ENCODE measurements at regions not wholly inside any gene's neighbourhood (a gene's known extent, or its start where the extent isn't known, plus 50 kb on each side); places are given as distances from the start of the nearest gene placed in this dataset.
"Not testable (repeated sequence)": the region's sequence is repeated elsewhere in the genome, so short reads cannot be mapped to it uniquely, and the experiment has no call there.

- Mint-ChIP-seq H3K4me1 (no peaks in the 10 kb centered on the region), H3K4me3 (no peak overlapping the region), H3K36me3 (no peaks in the 10 kb centered on the region), H3K27me3 (peaks cover 11 to 30% of the 10 kb centered on the region in 2 donors), H3K9me3 (peaks cover 2 to 16% (median 14%) of the 10 kb centered on the region in 8 donors), H3K27ac (no peak overlapping the region)
- Histone ChIP-seq H3K4me1 (ENCODE audit: insufficient read depth, low read length) (no peaks in the 10 kb centered on the region), H3K36me3 (ENCODE audit: insufficient read depth, low read length) (no peaks in the 10 kb centered on the region), H3K9me3 (ENCODE audit: control insufficient read depth in 1 of 2, low read length in 2 of 2) (no peaks in the 10 kb centered on the region), H3K4me3 (ENCODE audit: low read length in 2 of 2) (no peak overlapping the region), H3K27ac (ENCODE audit: low read depth, low read length) (no peak overlapping the region), H3K27me3 (ENCODE audit: insufficient read depth, low read length) (no peaks in the 10 kb centered on the region)
- intact Hi-C loops (cut with micrococcal nuclease): no loop called here
- no peak for DNase-seq
- CTCF ChIA-PET (ENCODE audit: partially characterized antibody): no interaction called here
- POLR2A ChIA-PET (ENCODE audit: partially characterized antibody): no interaction called here
These were observed 50.5 kb upstream of the OTOS start for GRCh38 chr2:240191001-240191400.

DNA sequence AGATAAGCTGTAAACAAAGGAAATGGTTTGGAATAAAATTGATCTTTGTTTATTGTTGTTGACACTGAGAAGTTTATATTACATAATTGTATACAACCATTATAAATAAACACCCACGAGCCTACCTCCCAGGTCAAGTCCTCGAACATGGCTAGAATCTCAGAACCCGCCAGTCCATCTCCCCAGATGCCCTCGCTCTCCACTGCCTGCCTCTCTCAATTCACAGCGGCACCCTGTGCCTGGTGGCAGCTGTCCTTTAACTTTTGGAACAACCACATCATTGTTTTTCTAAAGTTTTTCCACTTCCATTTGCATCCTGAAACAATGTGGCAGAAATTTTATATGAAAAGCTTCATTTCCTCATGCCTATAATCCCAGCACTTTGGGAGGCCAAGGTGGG is 52.2 kb upstream of the OTOS start:
- ChIA-PET CTCF (ENCODE audit: partially characterized antibody) (no interaction called here), POLR2A (ENCODE audit: partially characterized antibody) (no interaction called here)
- Histone ChIP-seq H3K9me3 (ENCODE audit: control insufficient read depth in 1 of 2, low read length in 2 of 2) (no peaks in the 10 kb centered on the region), H3K27me3 (ENCODE audit: insufficient read depth, low read length) (no peaks in the 10 kb centered on the region), H3K4me1 (ENCODE audit: insufficient read depth, low read length) (no peaks in the 10 kb centered on the region), H3K4me3 (ENCODE audit: low read length in 2 of 2) (no peak overlapping the region), H3K27ac (ENCODE audit: low read depth, low read length) (no peak overlapping the region), H3K36me3 (ENCODE audit: insufficient read depth, low read length) (no peaks in the 10 kb centered on the region)
- intact Hi-C loops (cut with micrococcal nuclease): no loop called here
- Mint-ChIP-seq H3K4me3 (no peak overlapping the region), H3K9me3 (peaks cover 2 to 12% (median 6%) of the 10 kb centered on the region in 8 donors), H3K27me3 (peaks cover 11 to 32% of the 10 kb centered on the region in 2 donors), H3K36me3 (no peaks in the 10 kb centered on the region), H3K4me1 (no peaks in the 10 kb centered on the region), H3K27ac (no peak overlapping the region)
- no peak for DNase-seq

GRCh38 chr2:240194341-240194762 is 53.9 kb upstream of the OTOS start:
- H3K4me3 ChIP-seq (ENCODE audit: low read length in 2 of 2); H3K27me3 ChIP-seq (ENCODE audit: insufficient read depth, low read length); POLR2A ChIA-PET (ENCODE audit: partially characterized antibody); H3K27ac ChIP-seq (ENCODE audit: low read depth, low read length); H3K4me1 Mint-ChIP-seq; H3K4me3 Mint-ChIP-seq; intact Hi-C loops (cut with micrococcal nuclease); H3K9me3 Mint-ChIP-seq; H3K4me1 ChIP-seq (ENCODE audit: insufficient read depth, low read length); H3K36me3 Mint-ChIP-seq; H3K9me3 ChIP-seq (ENCODE audit: control insufficient read depth in 1 of 2, low read length in 2 of 2); DNase-seq; CTCF ChIA-PET (ENCODE audit: partially characterized antibody); H3K27ac Mint-ChIP-seq; H3K36me3 ChIP-seq (ENCODE audit: insufficient read depth, low read length): not testable (repeated sequence)
- peaks cover 11 to 30% of the 10 kb centered on the region in 2 donors for H3K27me3 Mint-ChIP-seq

DNA sequence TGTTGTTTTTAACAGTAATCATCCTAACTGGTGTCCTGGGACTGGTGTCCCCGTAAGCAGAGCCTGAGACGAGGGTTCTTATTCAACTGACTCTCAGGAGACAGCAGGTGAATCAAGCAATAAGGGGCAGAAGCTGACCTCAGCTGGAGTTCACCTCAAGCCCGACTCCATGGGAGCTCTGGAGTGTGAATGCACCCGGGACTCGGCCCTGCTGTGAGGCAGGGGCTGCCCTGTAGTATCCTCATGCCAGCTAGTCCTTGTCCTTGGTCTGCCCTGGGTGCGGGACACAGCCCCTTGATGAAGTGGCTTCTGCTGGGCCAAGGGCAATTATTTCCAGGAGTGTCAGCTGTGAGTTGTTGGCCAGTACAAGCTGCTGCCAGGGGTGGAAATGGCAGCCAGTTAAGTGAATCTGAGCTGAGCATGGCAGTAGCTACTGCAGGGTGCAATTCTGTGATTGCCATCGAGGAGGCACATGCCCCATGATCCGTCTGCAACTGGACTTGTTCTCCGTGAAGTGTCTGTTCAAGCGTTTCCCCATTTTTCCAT is 54.9 kb upstream of the OTOS start:
- CTCF ChIA-PET (ENCODE audit: partially characterized antibody): no interaction called here
- no peak for DNase-seq
- Mint-ChIP-seq H3K27ac (no peak overlapping the region), H3K9me3 (peaks cover 0 to 2% (median 0%) of the 10 kb centered on the region in 8 donors), H3K27me3 (peaks cover 13 to 28% of the 10 kb centered on the region in 2 donors), H3K4me3 (no peak overlapping the region), H3K36me3 (no peaks in the 10 kb centered on the region), H3K4me1 (peaks cover 0 to 1% (median 0%) of the 10 kb centered on the region in 4 donors)
- intact Hi-C loops (cut with micrococcal nuclease): no loop called here
- no peak overlapping the region for H3K4me3 ChIP-seq (ENCODE audit: low read length in 2 of 2)
- H3K27ac ChIP-seq (ENCODE audit: low read depth, low read length): no peak overlapping the region
- H3K9me3 ChIP-seq (ENCODE audit: control insufficient read depth in 1 of 2, low read length in 2 of 2): no peaks in the 10 kb centered on the region
- H3K4me1 ChIP-seq (ENCODE audit: insufficient read depth, low read length): no peaks in the 10 kb centered on the region
- POLR2A ChIA-PET (ENCODE audit: partially characterized antibody): no interaction called here
- H3K27me3 ChIP-seq (ENCODE audit: insufficient read depth, low read length): no peaks in the 10 kb centered on the region
- H3K36me3 ChIP-seq (ENCODE audit: insufficient read depth, low read length): no peaks in the 10 kb centered on the region

GRCh38 chr2:240196716-240197461 is 56.4 kb upstream of the OTOS start:
- H3K4me3 Mint-ChIP-seq: no peak overlapping the region
- DNase-seq: no peak

DNA sequence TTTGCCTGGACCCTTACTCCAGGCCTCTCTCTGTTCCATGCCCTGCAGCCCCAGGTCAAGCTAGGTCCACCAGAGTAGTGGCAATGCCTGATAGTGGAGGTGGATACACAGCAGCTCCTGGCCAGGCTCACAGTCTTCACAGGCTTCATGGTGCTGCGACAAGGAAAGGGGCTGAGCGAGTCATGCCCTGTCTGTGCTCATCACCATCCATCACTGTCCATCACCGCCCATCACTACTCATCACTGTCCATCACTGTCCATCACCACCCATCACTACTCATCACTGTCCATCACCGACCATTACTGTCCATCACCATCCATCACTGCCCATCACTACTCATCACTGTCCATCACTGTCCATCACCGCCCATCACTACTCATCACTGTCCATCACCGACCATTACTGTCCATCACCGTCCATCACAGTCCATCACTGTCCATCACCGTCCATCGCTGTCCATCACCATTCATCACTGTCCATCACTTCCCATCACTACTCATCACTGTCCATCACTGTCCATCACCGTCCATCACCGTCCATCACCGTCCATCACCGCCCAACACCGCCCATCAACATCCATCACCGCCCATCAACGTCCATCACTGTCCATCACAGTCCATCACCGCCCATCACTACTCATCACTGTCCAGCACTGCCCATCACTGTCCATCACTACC is 57.1 kb upstream of the OTOS start:
- Histone ChIP-seq H3K27ac (ENCODE audit: low read depth, low read length) (no peak overlapping the region), H3K36me3 (ENCODE audit: insufficient read depth, low read length) (no peaks in the 10 kb centered on the region), H3K4me3 (ENCODE audit: low read length in 2 of 2) (no peak overlapping the region), H3K4me1 (ENCODE audit: insufficient read depth, low read length) (no peaks in the 10 kb centered on the region), H3K27me3 (ENCODE audit: insufficient read depth, low read length) (no peaks in the 10 kb centered on the region), H3K9me3 (ENCODE audit: control insufficient read depth in 1 of 2, low read length in 2 of 2) (no peaks in the 10 kb centered on the region)
- POLR2A ChIA-PET (ENCODE audit: partially characterized antibody): no interaction called here
- H3K4me1 Mint-ChIP-seq: peaks cover 0 to 1% (median 0%) of the 10 kb centered on the region in 4 donors
- H3K27me3 Mint-ChIP-seq: peaks cover 18 to 20% of the 10 kb centered on the region in 2 donors
- intact Hi-C loops (cut with micrococcal nuclease): no loop called here
- DNase-seq: no peak
- H3K4me3 Mint-ChIP-seq: no peak overlapping the region
- no peaks in the 10 kb centered on the region for H3K36me3 Mint-ChIP-seq
- no peak overlapping the region for H3K27ac Mint-ChIP-seq
- peaks cover 0 to 3% (median 0%) of the 10 kb centered on the region in 8 donors for H3K9me3 Mint-ChIP-seq
- CTCF ChIA-PET (ENCODE audit: partially characterized antibody): no interaction called here

More at GRCh38 chr2:240196716-240197461, 56.4 kb upstream of the OTOS start:
- Mint-ChIP-seq H3K27me3 (peaks cover 15 to 28% of the 10 kb centered on the region in 2 donors), H3K27ac (no peak overlapping the region), H3K4me1 (peaks cover 0 to 1% (median 0%) of the 10 kb centered on the region in 4 donors), H3K36me3 (no peaks in the 10 kb centered on the region), H3K9me3 (peaks cover 0 to 3% (median 0%) of the 10 kb centered on the region in 8 donors)
- Histone ChIP-seq H3K36me3 (ENCODE audit: insufficient read depth, low read length) (no peaks in the 10 kb centered on the region), H3K9me3 (ENCODE audit: control insufficient read depth in 1 of 2, low read length in 2 of 2) (no peaks in the 10 kb centered on the region), H3K4me1 (ENCODE audit: insufficient read depth, low read length) (no peaks in the 10 kb centered on the region), H3K27me3 (ENCODE audit: insufficient read depth, low read length) (no peaks in the 10 kb centered on the region), H3K27ac (ENCODE audit: low read depth, low read length) (no peak overlapping the region), H3K4me3 (ENCODE audit: low read length in 2 of 2) (no peak overlapping the region)
- intact Hi-C loops (cut with micrococcal nuclease): no loop called here
- ChIA-PET POLR2A (ENCODE audit: partially characterized antibody) (no interaction called here), CTCF (ENCODE audit: partially characterized antibody) (no interaction called here)

DNA sequence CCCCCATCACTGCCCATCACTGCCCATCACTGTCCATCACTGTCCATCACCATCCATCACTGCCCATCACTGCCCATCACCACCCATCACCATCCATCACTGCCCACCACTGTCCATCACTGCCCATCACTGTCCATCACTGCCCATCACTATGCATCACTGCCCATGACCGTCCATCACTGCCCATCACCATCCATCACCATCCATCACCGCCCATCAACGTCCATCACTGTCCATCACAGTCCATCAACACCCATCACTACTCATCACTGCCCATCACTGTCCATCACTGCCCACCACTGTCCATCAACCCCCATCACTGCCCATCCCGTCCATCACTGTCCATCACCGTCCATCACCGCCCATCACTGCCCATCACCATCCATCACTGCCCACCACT is 57.8 kb upstream of the OTOS start:
- Mint-ChIP-seq H3K27ac (no peak overlapping the region), H3K27me3 (peaks cover 17 to 22% of the 10 kb centered on the region in 2 donors), H3K9me3 (peaks cover 0 to 3% (median 0%) of the 10 kb centered on the region in 8 donors), H3K4me1 (peaks cover 0 to 1% (median 0%) of the 10 kb centered on the region in 4 donors), H3K36me3 (no peaks in the 10 kb centered on the region), H3K4me3 (no peak overlapping the region)
- Histone ChIP-seq H3K36me3 (ENCODE audit: insufficient read depth, low read length) (no peaks in the 10 kb centered on the region), H3K9me3 (ENCODE audit: control insufficient read depth in 1 of 2, low read length in 2 of 2) (no peaks in the 10 kb centered on the region), H3K27ac (ENCODE audit: low read depth, low read length) (no peak overlapping the region), H3K4me1 (ENCODE audit: insufficient read depth, low read length) (no peaks in the 10 kb centered on the region), H3K27me3 (ENCODE audit: insufficient read depth, low read length) (no peaks in the 10 kb centered on the region), H3K4me3 (ENCODE audit: low read length in 2 of 2) (no peak overlapping the region)
- intact Hi-C loops (cut with micrococcal nuclease): no loop called here
- POLR2A ChIA-PET (ENCODE audit: partially characterized antibody): no interaction called here
- CTCF ChIA-PET (ENCODE audit: partially characterized antibody): no interaction called here
- DNase-seq: no peak

Measured in CD4-positive, alpha-beta memory T cell (primary cell).